Tibial nerve (tissue), 4 donors: ENCODE measurements at regions not wholly inside any gene's neighbourhood (a gene's known extent, or its start where the extent isn't known, plus 50 kb on each side); places are given as distances from the start of the nearest gene placed in this dataset.

Source experiments
- DNase-seq, 2 donors: peaks; one replicate each; pipeline ENCODE4 v3.0.0-alpha.2; 2019; ENCODE audit warnings: low spot score in 2 of 2
- H3K27ac ChIP-seq, 4 donors: fragments of 200-600 bp; sonication (generic) in 3 of 4; one replicate each; pipeline ENCODE4 v1.5.1; 2017 to 2019; ENCODE audit warnings: mild to moderate bottlenecking in 1 of 4
- H3K27me3 ChIP-seq, 2 donors: fragments of 200-600 bp; sonication (generic) in 1 of 2; one replicate each; pipeline versions ENCODE4 v1.5.1 to v1.6.0; 2017 to 2019
- H3K36me3 ChIP-seq, 3 donors: fragments of 200-600 bp; sonication (generic); one replicate each; pipeline ENCODE4 v1.5.1; 2018 to 2019
- H3K4me1 ChIP-seq, 4 donors: fragments of 200-600 bp; sonication (generic) in 3 of 4; one replicate each; pipeline ENCODE4 v1.5.1; 2017 to 2019
- H3K4me3 ChIP-seq, 4 donors: fragments of 200-600 bp; sonication (generic) in 3 of 4; one replicate each; pipeline ENCODE4 v1.5.1; 2017 to 2019; ENCODE audit warnings: mild to moderate bottlenecking in 1 of 4, moderate library complexity in 1 of 4
- H3K9me3 ChIP-seq, 4 donors: fragments of 200-600 bp; sonication (generic) in 3 of 4; one replicate each; pipeline ENCODE4 v1.5.1; 2017 to 2019
- CTCF ChIP-seq, 5 experiments: fragments of 200-600 bp in 3 of 5; fragments of 450-650 bp in 2 of 5; sonication (generic) in 3 of 5; IDR thresholded peaks; one replicate each; pipeline ENCODE4 v1.5.1; 2016 to 2019; ENCODE audit warnings: antibody characterized with exemption in 5 of 5, mild to moderate bottlenecking in 3 of 5, moderate library complexity in 2 of 5
- EP300 ChIP-seq, 2 donors: sonication (generic); formaldehyde crosslinking; IDR thresholded peaks; one replicate each; pipeline ENCODE4 v1.6.1; 2017; ENCODE audit warnings: antibody characterized with exemption in 2 of 2, mild to moderate bottlenecking in 1 of 2
- POLR2A ChIP-seq, 2 donors: fragments of 450-650 bp; IDR thresholded peaks; one replicate each; pipeline ENCODE4 v1.6.1; 2017; ENCODE audit warnings: antibody characterized with exemption in 2 of 2, mild to moderate bottlenecking in 2 of 2, moderate library complexity in 2 of 2
- WGBS, 2 donors: methylation state at CpG; one replicate each; pipeline ENCODE4 v1.1.5; 2018; 5-methylcytosine and 5-hydroxymethylcytosine counted together

- H3K4me3 ChIP-seq: no peak overlapping the region
- peaks cover 0 to 2% (median 0%) of the 10 kb centered on the region in 4 donors for H3K9me3 ChIP-seq
- no peaks in the 10 kb centered on the region for H3K27me3 ChIP-seq
- TF ChIP-seq POLR2A (IDR thresholded peaks at IDR 0.05) (no peak), EP300 (IDR thresholded peaks at IDR 0.05) (no peak), CTCF (IDR thresholded peaks at IDR 0.05) (no peak)
- H3K27ac ChIP-seq: no peak overlapping the region
- DNase-seq: no peak
- H3K4me1 ChIP-seq: no peaks in the 10 kb centered on the region
- no peaks in the 10 kb centered on the region for H3K36me3 ChIP-seq
Measured at GRCh38 chr2:59622599-59623308, 930.7 kb downstream of the BCL11A start.

- no peaks in the 10 kb centered on the region for H3K36me3 ChIP-seq
- DNase-seq: no peak
- TF ChIP-seq CTCF (IDR thresholded peaks at IDR 0.05): no peak
- TF ChIP-seq POLR2A (IDR thresholded peaks at IDR 0.05): no peak
- TF ChIP-seq EP300 (IDR thresholded peaks at IDR 0.05): no peak
- no peaks in the 10 kb centered on the region for H3K4me1 ChIP-seq
- no peak overlapping the region for H3K4me3 ChIP-seq
- H3K27ac ChIP-seq: no peak overlapping the region
- H3K9me3 ChIP-seq: peaks cover 0 to 9% (median 1%) of the 10 kb centered on the region in 4 donors
- 22 to 23% methylated on average over 1 of the region's 1 CpG for WGBS, 2 donors
- H3K27me3 ChIP-seq: no peaks in the 10 kb centered on the region
Measured at GRCh38 chr2:59604123-59604522, 949.3 kb downstream of the BCL11A start.

GRCh38 chr2:59594671-59595222, 958.7 kb downstream of the BCL11A start:
- no peaks in the 10 kb centered on the region for H3K27me3 ChIP-seq
- WGBS, 2 donors: 48 to 57% methylated on average over 5 of the region's 5 CpGs

GRCh38 chr2:59590798-59591197, 962.7 kb downstream of the BCL11A start:
- no peak for DNase-seq
- TF ChIP-seq EP300 (IDR thresholded peaks at IDR 0.05): no peak
- TF ChIP-seq CTCF (IDR thresholded peaks at IDR 0.05): no peak
- no peak for TF ChIP-seq POLR2A (IDR thresholded peaks at IDR 0.05)

More at GRCh38 chr2:59594671-59595222, 958.7 kb downstream of the BCL11A start:
- H3K27ac ChIP-seq: no peak overlapping the region
- no peaks in the 10 kb centered on the region for H3K4me1 ChIP-seq
- H3K4me3 ChIP-seq: no peak overlapping the region
- TF ChIP-seq POLR2A (IDR thresholded peaks at IDR 0.05) (no peak), CTCF (IDR thresholded peaks at IDR 0.05) (no peak), EP300 (IDR thresholded peaks at IDR 0.05) (no peak)
- H3K36me3 ChIP-seq: no peaks in the 10 kb centered on the region
- H3K9me3 ChIP-seq: no peaks in the 10 kb centered on the region
- DNase-seq: no peak

GRCh38 chr2:59589881-59590280, 963.6 kb downstream of the BCL11A start:
- Histone ChIP-seq H3K27me3 (no peaks in the 10 kb centered on the region), H3K9me3 (no peaks in the 10 kb centered on the region), H3K4me3 (no peak overlapping the region), H3K36me3 (no peaks in the 10 kb centered on the region), H3K4me1 (peaks cover 0 to 3% (median 0%) of the 10 kb centered on the region in 4 donors), H3K27ac (no peak overlapping the region)
- WGBS, 2 donors: 27 to 51% methylated on average over 4 of the region's 4 CpGs
- no peak for DNase-seq
- TF ChIP-seq CTCF (IDR thresholded peaks at IDR 0.05) (no peak), EP300 (IDR thresholded peaks at IDR 0.05) (no peak), POLR2A (IDR thresholded peaks at IDR 0.05) (no peak)

More at GRCh38 chr2:59590798-59591197, 962.7 kb downstream of the BCL11A start:
- H3K36me3 ChIP-seq: no peaks in the 10 kb centered on the region
- H3K9me3 ChIP-seq: no peaks in the 10 kb centered on the region
- no peaks in the 10 kb centered on the region for H3K27me3 ChIP-seq
- H3K27ac ChIP-seq: no peak overlapping the region
- H3K4me3 ChIP-seq: no peak overlapping the region
- no peaks in the 10 kb centered on the region for H3K4me1 ChIP-seq
